ENCODE measurements at regions not wholly inside any gene's neighbourhood (a gene's known extent, or its start where the extent isn't known, plus 50 kb on each side); places are given as distances from the start of the nearest gene placed in this dataset.

GRCh38 chr6:82823361-82823760, 242.3 kb downstream of the UBE3D start:
- no peak for DNase-seq

GRCh38 chr6:82832811-82833210, 232.8 kb downstream of the UBE3D start:
- no peak for DNase-seq

- DNase-seq, result no peak
Measured at GRCh38 chr6:82833481-82833880, 232.2 kb downstream of the UBE3D start.

GRCh38 chr6:82836022-82836575, 229.5 kb downstream of the UBE3D start:
- no peak for DNase-seq

GRCh38 chr6:82840571-82840970, 225.1 kb downstream of the UBE3D start:
- DNase-seq, result no peak

- DNase-seq, result no peak
Measured at GRCh38 chr6:82841309-82841708, 224.3 kb downstream of the UBE3D start.

Data from T-helper 1 cell (primary cell).